T-cell (primary cell): ENCODE measurements at regions not wholly inside any gene's neighbourhood (a gene's known extent, or its start where the extent isn't known, plus 50 kb on each side); places are given as distances from the start of the nearest gene placed in this dataset.

Source experiments
- ATAC-seq, 4 experiments: fragments of 200-7000 bp in 3 of 4; fragments of 150-1000 bp in 1 of 4; cut with Tn5 transposase; replicated peaks in 1 of 4; 1 replicate in 3 of 4; 2 replicates in 1 of 4; pipeline ENCODE4 v1.10.0; 2021; ENCODE audit warnings: moderate library complexity in 3 of 4, mild to moderate bottlenecking in 2 of 4, moderate number of reproducible peaks in 1 of 4
- CTCF ChIA-PET, 2 donors: fragments of 300-600 bp; sonication (Branson Sonifier 250); formaldehyde crosslinking; loops; one replicate each; lab custom pipeline; 2022; ENCODE audit warnings: antibody characterized with exemption in 2 of 2; lab: Charles Lee
- POLR2A ChIA-PET, 2 donors: fragments of 300-600 bp; sonication (Branson Sonifier 250); formaldehyde crosslinking; loops; one replicate each; lab custom pipeline; 2022; ENCODE audit warnings: antibody characterized with exemption in 2 of 2; lab: Charles Lee
- DNase-seq, 35 experiments: peaks; one replicate each; pipeline versions ENCODE4 v3.0.0 to v3.0.0-alpha.2; 2013 to 2023
- H3K27ac ChIP-seq: one replicate; pipeline ENCODE4 v1.5.1; 2013; ENCODE audit warnings: low read length
- H3K27me3 ChIP-seq, 2 experiments: replicated peaks in 1 of 2; 1 replicate in 1 of 2; 2 replicates in 1 of 2; pipeline versions ENCODE4 v1.6.1 to v1.7.0; 2013; ENCODE audit warnings: low read length in 1 of 2, mixed read lengths in 1 of 2; ENCODE audit not compliant: control insufficient read depth in 2 of 2, insufficient read depth in 2 of 2; ENCODE audit errors: extremely low read depth in 1 of 2
- H3K36me3 ChIP-seq, 2 donors: 1 replicate in 1 of 2; 2 replicates in 1 of 2; pipeline versions ENCODE4 v1.6.1 to v1.7.0; 2013; ENCODE audit warnings: low read length in 1 of 2; ENCODE audit not compliant: control insufficient read depth in 2 of 2, insufficient read depth in 1 of 2; ENCODE audit errors: extremely low read depth in 1 of 2
- H3K4me1 ChIP-seq, 2 experiments: 1 replicate in 1 of 2; 2 replicates in 1 of 2; pipeline versions ENCODE4 v1.6.1 to v1.7.0; 2013; ENCODE audit warnings: low read length in 2 of 2, mixed read lengths in 1 of 2; ENCODE audit not compliant: insufficient read depth in 2 of 2, control insufficient read depth in 1 of 2; ENCODE audit errors: extremely low read depth in 1 of 2
- H3K4me3 ChIP-seq, 2 donors: 1 replicate in 1 of 2; 2 replicates in 1 of 2; pipeline versions ENCODE4 v1.5.1 to v1.7.0; 2013; ENCODE audit warnings: mild to moderate bottlenecking in 2 of 2, low read length in 1 of 2, moderate library complexity in 1 of 2; ENCODE audit not compliant: control insufficient read depth in 1 of 2; ENCODE audit errors: extremely low read depth in 1 of 2
- H3K9me3 ChIP-seq: 2 replicates; pipeline ENCODE4 v1.7.0; 2013
- H3K27ac Mint-ChIP-seq, 2 donors: one replicate each; pipeline ENCODE4 v1.8.0; 2020 to 2021; ENCODE audit warnings: mild to moderate bottlenecking in 2 of 2, mixed read lengths in 2 of 2
- H3K27me3 Mint-ChIP-seq, 2 donors: one replicate each; pipeline ENCODE4 v1.8.0; 2021 to 2022; ENCODE audit warnings: mixed read lengths in 2 of 2
- H3K36me3 Mint-ChIP-seq: one replicate; pipeline ENCODE4 v1.8.0; 2021; ENCODE audit warnings: mixed read lengths
- H3K4me1 Mint-ChIP-seq, 3 donors: one replicate each; pipeline ENCODE4 v1.8.0; 2020 to 2022; ENCODE audit warnings: mixed read lengths in 3 of 3, mild to moderate bottlenecking in 1 of 3
- H3K4me3 Mint-ChIP-seq, 3 donors: one replicate each; pipeline ENCODE4 v1.8.0; 2020 to 2022; ENCODE audit warnings: mild to moderate bottlenecking in 3 of 3, mixed read lengths in 3 of 3, moderate library complexity in 3 of 3
- H3K9me3 Mint-ChIP-seq, 3 donors: one replicate each; pipeline ENCODE4 v1.8.0; 2020 to 2022; ENCODE audit warnings: mixed read lengths in 3 of 3
- WGBS: methylation state at CpG from one replicate; pipeline ENCODE4 v1.1.5; 2013; ENCODE audit warnings: missing lambda C conversion rate; ENCODE audit not compliant: insufficient coverage; 5-methylcytosine and 5-hydroxymethylcytosine counted together

GRCh38 chr13:88154001-88154400 is 482.8 kb downstream of the SLITRK5 start:
- no CpG with 5 or more reads among the region's 2 CpGs for WGBS
- H3K27me3 ChIP-seq: no peaks in the 10 kb centered on the region
- no peaks in the 10 kb centered on the region for H3K36me3 ChIP-seq
- CTCF ChIA-PET: no interaction called here
- H3K9me3 Mint-ChIP-seq: peaks cover 0 to 24% (median 13%) of the 10 kb centered on the region in 3 donors
- no peak overlapping the region for H3K27ac ChIP-seq
- H3K4me1 ChIP-seq: no peaks in the 10 kb centered on the region
- no peak overlapping the region for H3K4me3 ChIP-seq
- DNase-seq (no peak), ATAC-seq (no peak)
- no peaks in the 10 kb centered on the region for H3K27me3 Mint-ChIP-seq
- POLR2A ChIA-PET: no interaction called here
- no peaks in the 10 kb centered on the region for H3K4me1 Mint-ChIP-seq
- no peaks in the 10 kb centered on the region for H3K36me3 Mint-ChIP-seq
- H3K4me3 Mint-ChIP-seq: no peak overlapping the region
- no peak overlapping the region for H3K27ac Mint-ChIP-seq
- no peaks in the 10 kb centered on the region for H3K9me3 ChIP-seq

- no peaks in the 10 kb centered on the region for H3K27me3 ChIP-seq
- Mint-ChIP-seq H3K9me3 (peaks cover 9 to 19% (median 13%) of the 10 kb centered on the region in 3 donors), H3K27me3 (no peaks in the 10 kb centered on the region), H3K36me3 (no peaks in the 10 kb centered on the region), H3K27ac (no peak overlapping the region), H3K4me1 (no peaks in the 10 kb centered on the region), H3K4me3 (no peak overlapping the region)
- DNase-seq: no peak
- no peak overlapping the region for H3K27ac ChIP-seq
- no peaks in the 10 kb centered on the region for H3K9me3 ChIP-seq
- H3K4me3 ChIP-seq: no peak overlapping the region
- ChIA-PET POLR2A (no interaction called here), CTCF (no interaction called here)
- no peaks in the 10 kb centered on the region for H3K36me3 ChIP-seq
- ATAC-seq: no peak
- H3K4me1 ChIP-seq: no peaks in the 10 kb centered on the region
- WGBS: no CpG with 5 or more reads among the region's 2 CpGs
These were observed 491.0 kb downstream of the SLITRK5 start for GRCh38 chr13:88162076-88162702.

- H3K4me3 ChIP-seq: no peak overlapping the region
- no peaks in the 10 kb centered on the region for H3K36me3 ChIP-seq
- H3K27ac ChIP-seq: no peak overlapping the region
- Mint-ChIP-seq H3K4me1 (no peaks in the 10 kb centered on the region), H3K36me3 (no peaks in the 10 kb centered on the region), H3K4me3 (no peak overlapping the region), H3K27me3 (no peaks in the 10 kb centered on the region), H3K27ac (no peak overlapping the region), H3K9me3 (peaks cover 0 to 16% (median 6%) of the 10 kb centered on the region in 3 donors)
- ChIA-PET CTCF (interaction anchor here (0.6 kb wide), 2 partner anchors 10 to 102 kb away, joined by 3 read pairs; no protein-coding TSS in a partner anchor), POLR2A (no interaction called here)
- no peak for ATAC-seq
- H3K27me3 ChIP-seq: no peaks in the 10 kb centered on the region
- no peaks in the 10 kb centered on the region for H3K4me1 ChIP-seq
- no peak for DNase-seq
- H3K9me3 ChIP-seq: no peaks in the 10 kb centered on the region
- no CpG with 5 or more reads among the region's 4 CpGs for WGBS
These were observed 505.1 kb downstream of the SLITRK5 start for GRCh38 chr13:88176231-88176630.

- no peaks in the 10 kb centered on the region for H3K4me1 ChIP-seq
- no peaks in the 10 kb centered on the region for H3K27me3 Mint-ChIP-seq
- no peak overlapping the region for H3K4me3 ChIP-seq
- no peak overlapping the region for H3K27ac ChIP-seq
- WGBS: no CpG with 5 or more reads among the region's 4 CpGs
- no peaks in the 10 kb centered on the region for H3K36me3 Mint-ChIP-seq
- H3K9me3 ChIP-seq: no peaks in the 10 kb centered on the region
- POLR2A ChIA-PET: no interaction called here
- ATAC-seq: no peak
- no peaks in the 10 kb centered on the region for H3K27me3 ChIP-seq
- H3K36me3 ChIP-seq: no peaks in the 10 kb centered on the region
- H3K27ac Mint-ChIP-seq: no peak overlapping the region
- no peaks in the 10 kb centered on the region for H3K4me1 Mint-ChIP-seq
- DNase-seq: no peak
- H3K4me3 Mint-ChIP-seq: no peak overlapping the region
- peaks cover 0 to 5% (median 3%) of the 10 kb centered on the region in 3 donors for H3K9me3 Mint-ChIP-seq
- CTCF ChIA-PET: no interaction called here
These were observed 512.3 kb downstream of the SLITRK5 start for GRCh38 chr13:88183440-88183839.

GRCh38 chr13:88188986-88189385 is 517.8 kb downstream of the SLITRK5 start:
- ChIA-PET POLR2A (no interaction called here), CTCF (no interaction called here)
- H3K9me3 Mint-ChIP-seq: peaks cover 3 to 6% (median 3%) of the 10 kb centered on the region in 3 donors

GRCh38 chr13:88189728-88190127 is 518.6 kb downstream of the SLITRK5 start:
- H3K4me3 ChIP-seq: no peak overlapping the region
- no peak for ATAC-seq
- H3K4me1 ChIP-seq: no peaks in the 10 kb centered on the region
- no CpG with 5 or more reads among the region's 2 CpGs for WGBS
- no peak overlapping the region for H3K27ac Mint-ChIP-seq
- H3K27me3 ChIP-seq: no peaks in the 10 kb centered on the region
- no peaks in the 10 kb centered on the region for H3K9me3 ChIP-seq
- no peak overlapping the region for H3K4me3 Mint-ChIP-seq
- DNase-seq: no peak
- ChIA-PET POLR2A (no interaction called here), CTCF (interaction anchor here in 1 of 2 donors (0.7 kb wide), 1 partner anchor 24 kb away, joined by 3 read pairs; no protein-coding TSS in a partner anchor)
- no peak overlapping the region for H3K27ac ChIP-seq
- H3K27me3 Mint-ChIP-seq: no peaks in the 10 kb centered on the region
- no peaks in the 10 kb centered on the region for H3K36me3 ChIP-seq
- peaks cover 3 to 6% (median 3%) of the 10 kb centered on the region in 3 donors for H3K9me3 Mint-ChIP-seq
- no peaks in the 10 kb centered on the region for H3K36me3 Mint-ChIP-seq
- H3K4me1 Mint-ChIP-seq: no peaks in the 10 kb centered on the region

More at GRCh38 chr13:88188986-88189385, 517.8 kb downstream of the SLITRK5 start:
- Mint-ChIP-seq H3K27me3 (no peaks in the 10 kb centered on the region), H3K27ac (no peak overlapping the region), H3K4me1 (no peaks in the 10 kb centered on the region), H3K4me3 (no peak overlapping the region), H3K36me3 (no peaks in the 10 kb centered on the region)
- Histone ChIP-seq H3K27me3 (no peaks in the 10 kb centered on the region), H3K9me3 (no peaks in the 10 kb centered on the region), H3K36me3 (no peaks in the 10 kb centered on the region), H3K27ac (no peak overlapping the region), H3K4me3 (no peak overlapping the region), H3K4me1 (no peaks in the 10 kb centered on the region)
- WGBS: no CpG with 5 or more reads among the region's 3 CpGs
- ATAC-seq: no peak
- DNase-seq: no peak
